ENCODE measurements at regions not wholly inside any gene's neighbourhood (a gene's known extent, or its start where the extent isn't known, plus 50 kb on each side); places are given as distances from the start of the nearest gene placed in this dataset.

DNA sequence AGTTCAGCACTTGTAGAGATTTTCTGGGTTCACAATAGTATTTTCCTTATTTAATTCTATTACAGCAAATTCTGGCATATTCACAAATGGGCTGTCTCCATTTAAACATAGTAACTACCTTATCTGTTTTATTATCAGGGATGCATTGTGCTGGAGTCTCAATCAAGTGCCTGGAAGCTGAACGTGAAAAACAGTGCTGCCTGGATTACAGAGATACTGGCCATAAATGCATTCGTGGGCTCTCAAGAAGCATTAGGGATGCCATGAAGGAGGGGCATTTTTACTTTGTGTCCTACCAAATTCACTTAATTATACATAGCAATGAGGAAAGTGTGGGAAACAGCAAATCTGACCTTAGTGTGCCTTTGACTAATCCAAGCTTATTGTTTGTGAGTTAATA is 184.6 kb downstream of the ABCC12 start:
- in situ Hi-C loops (cut with HindIII; ENCODE audit: extremely low pct_ligation_motif_present, low pct_unique_long_range_greater_than_20kb) = no loop called here
- no TSS peak for BruUV-seq (replicated peaks)

More for the DNA sequence above, 184.6 kb downstream of the ABCC12 start:
- Histone ChIP-seq H3K4me1 (ENCODE audit: insufficient read depth, low read length) (peaks cover 8% of the 10 kb centered on the region; the same call in 1 of the 2 replicates), H3K27ac (ENCODE audit: extremely low read length, insufficient read depth, low read length) (no peak overlapping the region), H3K9me3 (ENCODE audit: low read length) (no peaks in the 10 kb centered on the region), H3K4me2 (ENCODE audit: low read depth, low read length) (no peak overlapping the region), H3K79me2 (ENCODE audit: insufficient read depth, low read length) (no peaks in the 10 kb centered on the region), H3K9ac (ENCODE audit: insufficient read depth, low read depth, low read length) (no peak overlapping the region), H3K36me3 (replicated peaks in 1 of 2; ENCODE audit: control insufficient read depth in 1 of 2, insufficient read depth in 2 of 2, low read length in 2 of 2) (no peaks in the 10 kb centered on the region), H3K4me3 (replicated peaks in 1 of 3; ENCODE audit: insufficient read depth in 1 of 3, low read depth in 2 of 3, low read length in 3 of 3) (no peak overlapping the region), H3K27me3 (ENCODE audit: control insufficient read depth in 1 of 2, insufficient read depth in 2 of 2, low read length in 2 of 2) (no peaks in the 10 kb centered on the region), H2AFZ (ENCODE audit: low read length) (no peak overlapping the region), H4K20me1 (ENCODE audit: insufficient read depth, low read length) (no peaks in the 10 kb centered on the region)
- DNase-seq (ENCODE audit: low spot score) (no peak), ATAC-seq (no peak), FAIRE-seq (no peak)
- CTCF ChIA-PET (ENCODE audit: low intra/inter-chr PET ratio, low total read pairs) = no interaction called here
- intact Hi-C loops (cut with micrococcal nuclease; ENCODE audit: unreplicated experiment) = no loop called here
- POLR2A ChIA-PET = no interaction called here
- WGBS (ENCODE audit: low lambda C conversion rate) = 2% methylated on average over 2 of the region's 2 CpGs
- TF ChIP-seq ZNF816 (CRISPR knock-in tag; IDR thresholded peaks at IDR 0.05; ENCODE audit: borderline replicate concordance) = no peak
- no peak for TF ChIP-seq ZNF609 (CRISPR knock-in tag; IDR thresholded peaks at IDR 0.05; ENCODE audit: borderline replicate concordance)
- no peak for TF ChIP-seq ZNF30 (CRISPR knock-in tag; IDR thresholded peaks at IDR 0.05)
- TF ChIP-seq ZBTB34 (CRISPR knock-in tag; IDR thresholded peaks at IDR 0.05) = no peak
- no peak for TF ChIP-seq ZNF3 (CRISPR knock-in tag; IDR thresholded peaks at IDR 0.05)
- no peak for TF ChIP-seq ZNF138 (CRISPR knock-in tag; IDR thresholded peaks at IDR 0.05; ENCODE audit: low read depth)
- TF ChIP-seq CHD2 (IDR thresholded peaks at IDR 0.05; ENCODE audit: low read depth, low read length) = no peak
- no peak for TF ChIP-seq ARHGAP35 (CRISPR knock-in tag; IDR thresholded peaks at IDR 0.05; ENCODE audit: borderline replicate concordance)
- no peak for TF ChIP-seq TEF (CRISPR knock-in tag; IDR thresholded peaks at IDR 0.05)
- TF ChIP-seq EEA1 (CRISPR knock-in tag; IDR thresholded peaks at IDR 0.05; ENCODE audit: borderline replicate concordance) = no peak
- no peak for TF ChIP-seq KDM1A (CRISPR knock-in tag; IDR thresholded peaks at IDR 0.05)
- no peak for TF ChIP-seq ZNF543 (CRISPR knock-in tag; IDR thresholded peaks at IDR 0.05)
- TF ChIP-seq MXD1 (CRISPR knock-in tag; IDR thresholded peaks at IDR 0.05) = no peak
- no peak for TF ChIP-seq DR1 (CRISPR knock-in tag; IDR thresholded peaks at IDR 0.05)
- no peak for TF ChIP-seq ZFP37 (CRISPR knock-in tag; IDR thresholded peaks at IDR 0.05; ENCODE audit: borderline replicate concordance)
- no peak for TF ChIP-seq KLF16 (CRISPR knock-in tag; IDR thresholded peaks at IDR 0.05)
- no peak for TF ChIP-seq SNAPC2 (CRISPR knock-in tag; IDR thresholded peaks at IDR 0.05)
- no peak for TF ChIP-seq ZNF432 (CRISPR knock-in tag; IDR thresholded peaks at IDR 0.05; ENCODE audit: borderline replicate concordance)
- no peak for TF ChIP-seq PLRG1 (conservative IDR thresholded peaks at IDR 0.05)
